Epithelial cell of esophagus (primary cell): ENCODE measurements at regions not wholly inside any gene's neighbourhood (a gene's known extent, or its start where the extent isn't known, plus 50 kb on each side); places are given as distances from the start of the nearest gene placed in this dataset.

ENCODE experiments used
- DNase-seq: peaks from one replicate; pipeline ENCODE4 v3.0.0; 2010; ENCODE audit warnings: low read depth
- H3K4me3 ChIP-seq: 2 replicates; pipeline ENCODE4 v1.5.1; 2011; ENCODE audit warnings: mild to moderate bottlenecking, low read length, control low read depth
- CTCF ChIP-seq: IDR thresholded peaks from 2 replicates; pipeline ENCODE4 v1.5.1; 2011; ENCODE audit warnings: low read depth, mild to moderate bottlenecking, low read length, control low read depth, inconsistent platforms; ENCODE audit not compliant: insufficient read depth; ENCODE audit errors: missing control alignments

- no peak overlapping the region for H3K4me3 ChIP-seq
- no peak for TF ChIP-seq CTCF
- no peak for DNase-seq
Observed at GRCh38 chr13:50359041-50359367, 343.8 kb downstream of the KCNRG start.

GRCh38 chr13:50359779-50360178 lies 344.5 kb downstream of the KCNRG start:
- no peak for DNase-seq
- no peak overlapping the region for H3K4me3 ChIP-seq
- TF ChIP-seq CTCF: no peak

- TF ChIP-seq CTCF: no peak
- H3K4me3 ChIP-seq: no peak overlapping the region
- no peak for DNase-seq
Observed at GRCh38 chr13:50360637-50361036, 345.4 kb downstream of the KCNRG start.

GRCh38 chr13:50361282-50361681 lies 346.0 kb downstream of the KCNRG start:
- no peak for DNase-seq
- no peak overlapping the region for H3K4me3 ChIP-seq
- no peak for TF ChIP-seq CTCF

GRCh38 chr13:50365408-50366391 lies 350.5 kb downstream of the KCNRG start:
- no peak for TF ChIP-seq CTCF
- peak; percentile 94 for DNase-seq
- no peak overlapping the region for H3K4me3 ChIP-seq

- DNase-seq: no peak
- H3K4me3 ChIP-seq: no peak overlapping the region
- TF ChIP-seq CTCF: no peak
Observed at GRCh38 chr13:50366488-50367174, 351.4 kb downstream of the KCNRG start.
